Endothelial cell of hepatic sinusoid (primary cell): ENCODE measurements at regions not wholly inside any gene's neighbourhood (a gene's known extent, or its start where the extent isn't known, plus 50 kb on each side); places are given as distances from the start of the nearest gene placed in this dataset.

Experiments used
- in situ Hi-C: cut with HindIII; loops from 2 replicates; pipeline ENCODE4 v1.10.0; 2017; ENCODE audit warnings: low sequenced_read_pairs

DNA sequence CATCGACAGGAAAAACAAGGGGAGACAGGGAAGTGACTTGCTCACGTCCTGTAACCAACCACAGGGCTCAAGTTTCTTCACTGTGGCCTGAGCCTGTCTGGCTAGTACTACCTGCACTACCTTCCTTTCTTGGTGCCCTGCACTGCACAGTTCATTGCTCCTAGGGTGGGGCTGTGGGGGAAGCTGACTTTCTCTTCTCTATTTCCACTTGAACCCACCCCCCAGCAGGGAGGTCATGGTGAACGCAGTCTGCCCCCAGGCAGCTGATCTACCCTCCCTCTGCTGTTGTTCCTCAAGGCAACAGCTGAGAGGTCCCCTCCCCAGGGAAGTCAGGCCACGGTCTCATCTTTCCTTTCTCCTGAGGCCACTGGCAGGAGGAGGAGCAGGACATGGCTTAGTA, 532.1 kb downstream of the SOX11 start:
- in situ Hi-C loops, result no loop called here

DNA sequence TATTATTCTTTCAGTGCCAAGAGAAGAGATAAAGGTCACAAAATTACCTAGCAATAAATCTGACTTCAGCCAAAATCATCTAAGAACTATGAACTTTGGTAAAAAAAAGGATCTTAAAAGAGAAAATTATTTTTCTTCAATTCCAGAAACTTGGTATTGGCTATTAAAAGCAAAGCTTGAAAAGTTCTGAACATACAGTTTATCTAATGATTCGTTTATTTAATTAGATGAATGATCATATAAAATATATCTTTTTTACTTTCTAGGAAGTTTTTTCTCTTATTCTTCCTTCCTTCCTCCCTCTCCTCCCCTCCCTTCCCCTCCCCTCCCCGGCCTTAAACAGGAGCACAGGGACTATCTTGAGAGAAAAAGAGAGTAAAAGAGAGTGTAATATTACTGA, 536.1 kb downstream of the SOX11 start:
- in situ Hi-C loops, result no loop called here

DNA sequence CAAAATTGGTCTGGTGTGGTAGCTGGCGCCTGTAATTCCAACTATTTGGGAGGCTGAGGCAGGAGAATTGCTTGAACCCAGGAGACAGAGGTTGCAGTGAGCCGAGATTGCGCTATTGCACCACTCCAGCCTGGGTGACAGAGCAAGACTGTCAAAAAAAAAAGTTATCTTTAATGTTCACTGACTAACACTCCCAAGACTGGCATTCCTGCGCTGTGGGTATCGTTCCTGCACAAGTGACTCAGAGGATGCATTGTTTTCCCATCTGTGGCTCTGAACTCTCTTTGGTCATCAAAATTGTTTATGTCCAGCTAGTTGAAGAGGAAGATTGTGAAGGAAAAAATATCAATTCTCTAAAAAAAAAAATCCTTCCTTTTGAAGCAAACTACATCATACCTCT, 539.0 kb downstream of the SOX11 start:
- in situ Hi-C loops, result no loop called here

DNA sequence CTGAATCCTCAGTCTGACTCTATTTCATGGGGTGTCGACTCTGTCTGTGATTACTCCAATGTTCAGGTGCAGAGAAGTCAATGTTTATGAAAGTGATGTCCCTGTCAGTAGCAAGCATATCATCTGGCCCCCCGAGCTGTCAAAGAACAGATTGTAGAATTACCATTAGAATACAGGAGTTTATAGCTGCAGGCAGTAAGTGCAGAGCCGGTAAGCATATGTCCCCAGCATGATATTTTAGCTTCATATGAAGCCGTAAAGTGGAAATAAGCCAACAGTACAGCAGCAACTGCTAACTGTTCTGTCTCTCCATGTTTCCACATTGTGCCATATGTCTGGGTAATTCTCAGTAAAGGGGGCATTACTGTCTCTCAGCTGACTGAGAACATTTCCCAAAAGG, 541.8 kb downstream of the SOX11 start:
- in situ Hi-C loops, result no loop called here

DNA sequence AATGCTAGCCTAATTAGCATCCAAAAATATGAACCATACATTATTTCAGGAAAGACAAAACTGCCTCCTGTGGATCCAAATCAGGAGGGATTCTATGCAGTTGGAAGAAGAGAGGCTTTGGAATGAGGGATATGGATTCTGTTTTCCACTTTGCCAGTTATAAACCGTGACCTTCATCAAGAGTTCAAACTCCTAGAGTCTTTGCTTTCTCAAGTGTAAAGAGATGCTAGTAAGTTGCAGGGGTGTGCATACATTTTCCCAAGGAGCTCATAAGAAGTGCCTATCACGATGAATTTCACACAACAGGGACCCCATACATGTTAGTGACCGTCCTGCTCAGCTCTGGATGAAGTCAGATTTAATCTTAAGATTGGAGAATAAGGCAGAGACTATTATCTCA, 542.5 kb downstream of the SOX11 start:
- in situ Hi-C loops, result no loop called here

DNA sequence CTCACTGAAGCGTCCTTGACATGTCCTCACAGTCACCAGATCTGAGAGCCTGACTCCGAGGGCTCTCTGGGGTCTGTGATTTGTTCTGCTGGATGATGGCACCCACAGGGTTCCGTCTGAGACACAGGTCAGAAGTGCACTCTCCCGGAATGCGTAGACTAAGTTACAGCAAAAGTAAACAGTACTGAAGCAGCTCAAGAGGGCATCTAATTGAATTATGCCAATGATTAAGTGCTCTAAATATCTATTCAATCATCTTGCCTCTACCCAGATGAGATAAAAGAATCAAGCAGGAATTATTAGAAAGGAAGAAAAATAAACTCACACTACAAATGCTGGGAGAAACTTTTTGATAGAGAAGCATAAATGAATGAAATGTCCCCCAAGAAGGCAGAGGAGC, 544.1 kb downstream of the SOX11 start:
- in situ Hi-C loops, result no loop called here

DNA sequence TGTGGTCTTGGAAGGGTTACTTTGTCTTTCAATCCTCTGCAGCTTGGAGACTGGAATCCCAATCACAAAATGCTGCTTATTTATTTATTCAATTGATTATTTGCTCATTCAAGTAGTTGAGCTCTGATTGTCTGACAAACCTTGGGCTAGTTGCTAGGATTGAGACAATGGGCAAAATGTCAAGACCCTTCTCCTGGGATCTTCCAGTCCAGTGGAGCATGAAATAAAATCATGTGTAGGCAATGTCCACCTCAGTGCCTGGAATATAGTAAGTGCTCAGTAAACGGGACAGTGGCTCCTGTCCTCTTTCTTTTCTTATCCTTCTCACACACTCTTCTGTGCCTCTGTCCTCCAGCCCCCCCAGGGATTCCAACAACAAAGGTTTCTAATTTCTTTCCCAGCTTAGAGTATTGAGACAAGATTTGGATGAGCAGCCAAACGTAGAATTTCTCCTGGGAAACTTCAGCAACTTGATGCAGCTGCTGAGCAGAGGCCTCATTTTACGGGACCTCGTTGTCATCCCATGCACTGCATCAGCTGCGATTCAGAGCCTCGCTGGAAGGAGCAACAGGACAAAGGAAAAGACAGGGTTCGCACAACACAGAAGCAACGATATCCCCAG, 545.0 kb downstream of the SOX11 start:
- in situ Hi-C loops, result no loop called here

DNA sequence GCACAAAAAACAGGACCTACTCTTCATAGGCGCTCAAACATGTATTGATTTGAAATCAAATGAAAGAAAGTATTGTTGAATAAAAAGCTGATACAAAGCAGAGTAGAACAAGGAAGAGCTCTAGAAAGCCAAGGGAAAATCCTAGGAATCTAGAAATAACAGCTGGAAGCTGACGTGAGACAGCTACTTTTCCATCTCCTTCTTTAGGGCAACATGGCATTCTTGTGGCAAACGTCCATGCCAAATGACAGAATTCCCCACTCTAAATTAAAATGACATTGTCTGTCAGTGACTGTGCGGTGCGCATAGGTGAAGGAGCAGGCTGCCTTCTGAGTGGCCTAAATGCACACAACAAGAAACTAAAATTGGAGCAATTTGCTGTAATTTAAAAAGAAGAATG, 557.4 kb downstream of the SOX11 start:
- in situ Hi-C loops, result no loop called here

DNA sequence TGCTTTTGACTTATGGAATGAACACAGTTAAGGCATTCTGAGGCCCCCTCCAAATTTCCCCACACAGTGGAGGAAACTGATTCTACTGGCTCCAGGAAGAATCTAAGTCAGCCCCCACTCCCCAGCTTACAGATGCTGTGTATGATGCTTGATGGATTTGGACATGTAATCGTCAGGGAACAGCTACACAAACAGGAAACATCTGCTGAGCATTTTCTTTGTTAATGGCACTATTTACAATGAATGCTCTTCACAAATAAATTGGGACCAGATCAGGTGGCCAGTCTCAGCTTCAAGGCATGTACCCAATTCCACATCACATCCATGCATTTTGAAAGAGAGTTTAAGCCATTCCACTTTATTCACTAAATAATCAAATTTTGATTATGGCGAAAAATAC, 562.3 kb downstream of the SOX11 start:
- in situ Hi-C loops, result no loop called here

DNA sequence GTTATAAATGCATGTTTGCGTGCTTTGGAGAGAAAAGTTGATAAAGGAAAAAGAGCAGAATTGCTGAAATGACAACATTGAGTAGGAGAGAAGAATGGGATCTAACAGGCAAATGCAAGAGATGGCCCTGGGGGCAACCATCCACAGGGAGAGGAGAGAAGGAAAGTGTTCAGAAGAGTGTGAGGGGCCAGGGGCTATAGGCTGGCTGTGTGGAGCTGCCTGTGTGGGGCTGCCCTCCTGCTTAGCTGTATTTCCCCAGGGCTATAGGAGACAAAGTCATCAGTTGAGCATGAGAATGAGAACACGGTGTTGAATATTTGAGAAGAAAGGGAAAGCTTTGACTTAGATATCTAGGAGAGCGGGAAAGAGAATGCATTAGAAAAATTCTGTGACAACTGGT, 572.0 kb downstream of the SOX11 start:
- in situ Hi-C loops, result no loop called here

DNA sequence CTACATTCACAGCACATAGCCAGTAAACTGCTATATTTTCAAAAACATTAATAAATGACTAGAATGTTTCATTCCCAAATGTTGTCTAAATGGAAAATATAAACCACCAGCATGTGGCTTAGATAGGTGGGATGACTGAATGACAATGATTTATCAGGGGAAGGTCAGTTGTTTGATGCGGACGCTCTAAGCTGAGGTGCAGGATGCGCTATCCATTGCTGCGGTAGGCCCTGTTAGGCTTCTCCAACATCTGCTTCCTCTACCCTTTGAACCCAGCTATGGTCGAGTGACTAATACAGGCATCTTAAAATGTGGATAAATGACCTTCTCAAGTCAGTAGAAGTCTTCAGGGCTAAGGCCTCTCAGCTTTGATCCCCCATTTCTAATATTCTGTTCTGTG, 584.2 kb downstream of the CMPK2 start:
- in situ Hi-C loops, result no loop called here

DNA sequence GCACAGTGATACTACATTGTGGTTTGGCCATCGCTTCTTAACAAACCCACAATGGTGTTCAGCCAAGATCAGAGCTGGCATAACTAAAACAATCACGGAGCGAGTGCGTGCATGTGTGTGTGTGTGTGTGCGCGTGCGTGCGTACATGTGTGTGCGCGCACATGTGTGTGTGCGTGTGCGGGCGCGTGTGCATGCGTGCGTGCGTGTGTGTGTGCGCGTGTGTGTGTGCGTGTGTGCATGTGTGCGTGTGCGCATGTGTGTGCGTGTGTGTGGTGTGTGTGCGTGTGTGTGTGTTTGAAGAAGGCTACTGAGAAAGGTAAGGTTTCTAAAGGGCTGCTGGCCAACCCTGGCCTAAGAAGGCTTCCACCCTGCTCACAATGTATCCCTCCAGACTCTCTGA, 582.4 kb downstream of the CMPK2 start:
- in situ Hi-C loops, result no loop called here

DNA sequence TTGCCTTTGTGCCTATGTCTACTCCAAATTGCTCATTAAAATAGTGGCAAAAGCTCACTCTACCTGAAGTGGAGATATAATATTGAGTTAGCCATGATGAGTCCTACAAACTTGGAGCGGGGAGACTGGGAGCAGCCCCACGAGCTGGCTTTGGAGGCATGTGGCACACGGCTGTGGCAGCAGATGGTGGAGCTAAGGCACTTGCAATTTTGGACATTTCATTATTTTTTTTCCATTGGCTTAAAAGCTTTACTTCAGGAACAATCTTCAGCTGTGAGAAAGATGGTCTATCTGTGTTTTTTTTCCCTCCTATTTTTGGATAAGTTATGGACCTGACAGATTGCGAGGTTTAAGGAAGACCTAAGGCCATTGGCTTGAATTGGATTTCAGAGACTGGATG, 578.3 kb downstream of the CMPK2 start:
- in situ Hi-C loops, result no loop called here

DNA sequence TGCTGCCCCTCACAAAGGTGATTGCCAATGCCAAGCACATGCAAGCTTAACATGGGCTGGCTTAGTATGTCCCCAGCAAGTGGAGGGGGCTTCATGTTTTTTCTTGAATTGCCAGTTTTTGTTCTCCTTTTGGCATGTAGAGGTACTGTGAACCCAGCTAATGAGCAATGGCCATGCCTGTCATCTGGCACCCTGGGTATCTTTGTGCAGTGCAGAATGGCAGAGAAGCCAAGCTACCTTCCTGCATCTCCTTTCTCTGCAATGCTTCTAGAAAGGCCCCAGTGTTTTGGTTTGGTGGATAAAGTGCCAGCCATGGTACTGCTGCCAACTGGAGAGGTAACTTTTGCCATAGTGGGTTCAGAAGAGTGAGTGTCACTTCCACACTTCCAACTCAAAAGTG, 576.9 kb downstream of the CMPK2 start:
- in situ Hi-C loops, result no loop called here

DNA sequence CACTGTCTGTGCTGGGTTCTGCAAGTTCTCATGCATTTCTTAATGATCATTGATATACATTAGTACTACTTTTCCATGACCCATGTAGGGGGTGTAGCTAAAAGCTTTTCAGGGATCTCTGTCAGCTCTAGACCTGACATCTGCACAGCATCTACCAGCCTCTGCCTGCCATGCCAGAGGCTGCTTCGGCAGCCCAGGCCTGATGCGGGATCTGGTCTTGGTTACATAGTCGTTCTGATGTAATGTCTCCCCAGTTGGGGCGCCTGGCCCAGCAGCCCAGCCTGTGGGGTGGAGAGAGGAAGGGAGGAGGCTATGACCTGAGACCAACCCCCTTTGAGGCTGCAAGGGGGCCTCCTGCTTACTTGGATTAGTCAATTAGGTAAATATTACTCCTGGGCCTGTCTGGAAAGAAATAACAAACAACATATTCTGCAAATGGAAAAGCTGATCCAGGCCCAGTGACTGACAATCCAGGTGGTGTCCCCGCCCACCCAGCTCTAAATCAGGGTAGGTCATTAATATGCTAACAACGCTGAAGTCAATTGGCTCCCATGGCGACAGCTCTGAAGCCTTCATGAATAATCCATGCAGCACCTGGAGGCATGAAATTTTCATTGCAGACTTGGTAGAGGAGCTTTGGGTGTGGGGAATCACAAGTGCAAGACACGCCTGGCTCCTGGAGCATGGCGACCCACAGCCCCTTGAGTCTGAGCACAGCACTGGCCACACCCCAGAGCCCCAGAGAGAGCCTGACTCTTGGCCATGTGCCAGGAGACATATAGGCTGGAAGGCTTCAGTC, 575.3 kb downstream of the CMPK2 start:
- in situ Hi-C loops, result no loop called here

DNA sequence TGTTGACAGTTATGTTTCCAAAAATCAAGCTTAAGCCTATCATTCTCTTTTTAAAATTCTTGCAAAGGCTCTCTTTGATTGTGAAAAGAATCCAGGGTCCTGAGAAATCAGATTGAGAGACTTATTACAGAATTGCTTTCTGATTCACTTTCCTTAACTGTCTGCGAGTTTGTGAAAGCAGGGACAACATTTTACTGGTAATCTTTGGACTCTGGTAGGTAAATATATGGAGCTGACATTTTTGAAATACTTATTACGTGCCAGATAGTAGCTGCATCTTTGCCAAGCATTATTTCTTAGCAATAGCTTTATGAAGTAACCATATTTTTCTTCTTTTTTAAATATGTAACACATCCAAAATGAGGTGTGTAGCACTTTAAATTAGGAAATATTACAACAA, 570.9 kb downstream of the CMPK2 start:
- in situ Hi-C loops, result no loop called here

DNA sequence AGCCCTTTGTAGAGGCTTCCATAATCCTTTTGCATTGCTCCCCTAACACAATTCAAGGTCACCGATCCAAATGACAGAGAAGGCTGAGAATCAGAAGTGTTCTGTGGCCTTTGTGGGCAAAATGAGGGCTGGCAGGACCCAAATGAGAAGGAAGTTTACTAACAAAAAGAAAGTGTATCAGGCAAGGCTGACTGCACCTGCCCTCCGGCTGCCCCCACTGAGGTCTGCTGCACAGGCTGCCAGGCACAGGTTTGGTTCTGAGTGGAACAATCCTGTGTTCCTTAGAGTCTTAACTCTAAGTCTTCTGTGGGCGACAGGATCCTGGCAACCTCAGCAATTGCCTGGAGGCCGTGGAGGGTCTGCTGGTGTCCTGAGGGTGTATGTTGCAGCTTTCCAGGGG, 568.5 kb downstream of the CMPK2 start:
- in situ Hi-C loops, result no loop called here

DNA sequence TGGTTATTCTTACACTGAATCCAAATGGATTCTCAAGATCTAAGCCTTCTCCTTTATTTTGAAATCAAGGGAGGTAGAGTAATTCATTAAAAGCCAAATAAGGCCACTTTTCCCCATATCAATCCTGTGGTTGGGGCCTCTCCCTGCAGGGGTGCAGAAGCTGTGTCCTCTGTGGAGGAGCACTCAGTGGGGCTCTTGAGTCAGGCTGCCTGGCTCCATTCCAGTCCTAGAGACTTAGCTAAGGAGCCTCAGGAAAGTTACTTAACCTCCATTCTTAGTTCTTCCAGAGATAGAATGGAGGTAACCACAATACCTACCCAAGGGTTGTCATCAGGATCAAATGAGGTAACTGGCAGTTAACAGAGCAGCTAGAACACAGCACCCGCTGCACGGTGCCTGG, 564.3 kb downstream of the CMPK2 start:
- in situ Hi-C loops, result no loop called here

DNA sequence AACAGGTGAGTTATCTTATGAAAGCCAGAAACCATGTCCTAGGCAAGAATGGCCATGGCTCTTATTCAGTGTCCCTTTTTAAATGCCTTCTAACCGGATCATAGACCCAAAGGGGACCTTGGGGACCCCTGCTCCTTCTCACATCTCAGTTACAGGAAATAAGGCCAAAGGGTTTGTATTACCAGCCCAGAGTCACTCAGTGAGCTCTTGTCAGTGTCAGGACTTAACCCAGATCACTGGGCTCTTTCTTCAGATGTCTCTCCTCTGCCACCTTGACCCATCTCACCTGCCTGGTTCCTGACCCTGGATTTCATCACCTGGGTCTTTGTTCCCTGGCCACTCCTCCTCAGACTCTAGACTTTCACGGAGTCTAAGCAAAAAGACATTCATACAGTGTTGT, 556.7 kb downstream of the CMPK2 start:
- in situ Hi-C loops, result no loop called here

DNA sequence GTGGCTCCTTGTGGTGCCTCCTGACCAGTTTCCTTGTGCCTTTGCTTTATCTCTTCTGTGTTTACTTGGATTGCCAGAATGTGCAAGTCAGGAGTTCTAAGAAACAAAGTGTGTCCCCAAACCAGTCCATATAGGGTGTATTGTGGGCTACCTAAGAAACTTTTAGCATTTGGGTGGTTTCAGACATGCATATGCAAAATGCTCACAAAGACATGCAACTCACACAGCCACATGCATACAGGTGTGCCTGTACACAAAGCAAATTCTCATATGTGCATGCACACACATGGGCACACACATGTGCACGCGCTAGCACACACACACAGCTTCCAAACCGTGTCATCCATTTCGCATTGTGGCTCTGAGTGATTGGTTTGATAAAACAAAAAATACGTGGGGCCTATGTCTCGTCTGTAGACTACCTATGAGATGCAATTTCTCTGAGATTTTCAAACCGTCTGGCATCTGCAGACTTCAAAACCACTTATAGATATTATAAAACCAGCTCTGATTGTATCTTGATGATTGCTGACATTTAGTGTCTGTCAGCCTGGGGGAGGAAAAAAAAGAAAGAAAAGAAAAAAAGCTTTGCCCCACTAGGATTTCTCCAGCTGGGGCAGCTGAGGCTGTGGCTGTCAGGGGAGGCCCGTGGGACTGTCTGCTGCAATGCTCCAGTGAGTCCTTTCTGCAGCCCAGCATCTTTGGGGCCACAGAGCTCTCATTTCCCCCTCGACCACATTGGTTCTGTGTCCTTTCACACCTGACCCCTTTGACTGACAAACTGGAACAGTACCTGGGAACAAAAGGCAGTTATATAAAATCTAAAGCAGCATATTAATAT, 556.1 kb downstream of the CMPK2 start:
- in situ Hi-C loops, result no loop called here

DNA sequence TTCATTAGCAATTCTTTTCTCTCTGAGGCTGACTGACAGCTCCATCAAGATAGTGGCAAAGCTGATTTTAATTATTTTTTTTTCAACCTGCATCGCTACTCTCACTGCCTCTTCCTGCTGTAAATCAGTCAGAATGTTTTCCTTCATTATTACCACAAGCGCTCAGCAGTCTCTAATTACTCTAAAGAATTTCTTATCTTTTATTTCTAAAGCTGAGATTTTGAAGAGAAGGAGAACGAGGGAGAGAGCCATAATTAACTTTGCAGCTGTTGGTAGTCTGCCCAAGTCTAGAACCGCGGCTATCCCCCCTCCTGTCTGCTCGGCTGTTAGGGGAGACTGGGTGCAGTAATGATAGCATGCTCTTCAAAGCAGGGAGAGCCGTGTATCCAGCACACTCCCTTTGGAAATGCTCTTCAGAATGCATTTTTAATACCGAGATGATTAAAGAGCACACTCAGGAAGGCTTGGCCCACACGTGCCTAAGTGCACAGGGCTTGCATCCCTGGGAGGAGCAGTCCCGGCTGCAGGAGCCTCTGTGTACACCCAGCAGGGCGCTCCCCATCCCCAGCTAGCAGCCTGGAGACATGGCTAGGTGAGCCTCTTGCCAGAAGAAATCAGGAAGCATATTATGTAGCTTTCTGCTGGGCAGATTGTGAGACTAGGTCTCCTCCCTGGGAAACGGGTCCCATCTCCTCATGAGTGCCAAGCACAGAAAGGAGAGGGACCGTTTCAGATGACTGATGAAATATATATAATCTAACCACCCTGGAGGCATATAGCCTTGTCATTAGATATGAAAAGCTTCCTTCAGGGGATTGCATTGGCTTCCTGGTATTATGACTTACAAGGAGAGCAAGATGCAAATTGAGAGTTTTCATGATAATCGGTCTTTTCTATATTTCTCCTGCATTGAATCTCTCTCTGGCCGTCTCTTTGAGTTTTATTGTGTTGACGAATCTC, 555.2 kb downstream of the CMPK2 start:
- in situ Hi-C loops, result no loop called here
